ENCODE measurements at regions not wholly inside any gene's neighbourhood (a gene's known extent, or its start where the extent isn't known, plus 50 kb on each side); places are given as distances from the start of the nearest gene placed in this dataset.
A peak's percentile ranks its signal among the peaks of the same experiment; 100 is the strongest.

- Histone ChIP-seq H3K4me3 (ENCODE audit: low read length) (peak overlapping the region; percentile 17), H2AFZ (ENCODE audit: low read depth, low read length) (no peak overlapping the region), H3K9me3 (ENCODE audit: low read length) (no peaks in the 10 kb centered on the region), H3K27ac (ENCODE audit: low read length) (peak overlapping the region; percentile 52), H4K20me1 (ENCODE audit: insufficient read depth) (no peaks in the 10 kb centered on the region), H3K27me3 (ENCODE audit: insufficient read depth, low read depth, low read length) (no peaks in the 10 kb centered on the region), H3K79me2 (replicated peaks; ENCODE audit: insufficient read depth, low read length) (no peaks in the 10 kb centered on the region), H3K36me3 (ENCODE audit: insufficient read depth, low read length) (no peaks in the 10 kb centered on the region), H3F3A (ENCODE audit: insufficient read depth, low read length, poor library complexity, severe bottlenecking) (no peaks in the 10 kb centered on the region), H3K9ac (ENCODE audit: low read length) (peak overlapping the region; percentile 36), H3K9me2 (ENCODE audit: insufficient read depth, low read length) (no peaks in the 10 kb centered on the region), H3K4me2 (ENCODE audit: low read length) (no peak overlapping the region)
- peak; percentile 38 for TF ChIP-seq MXI1 (conservative IDR thresholded peaks at IDR 0.05; ENCODE audit: poor library complexity, severe bottlenecking)
- no peak for TF ChIP-seq EZH2 (IDR thresholded peaks at IDR 0.05; ENCODE audit: borderline replicate concordance, insufficient read depth, low read length, poor library complexity, severe bottlenecking)
- peak; percentile 39 for TF ChIP-seq REST (IDR thresholded peaks at IDR 0.05; ENCODE audit: borderline replicate concordance)
- peak; percentile 57 for TF ChIP-seq EP300 (conservative IDR thresholded peaks at IDR 0.05; ENCODE audit: poor library complexity, severe bottlenecking)
- no peak for TF ChIP-seq TAF1 (IDR thresholded peaks at IDR 0.05; ENCODE audit: low read depth)
- peak; percentile 81 for TF ChIP-seq SMC3 (conservative IDR thresholded peaks at IDR 0.05; ENCODE audit: poor library complexity)
- TF ChIP-seq CTCF (IDR thresholded peaks at IDR 0.05; ENCODE audit: poor library complexity, severe bottlenecking): peak; percentile 80
- peak; percentile 64 for TF ChIP-seq POLR2AphosphoS5 (IDR thresholded peaks at IDR 0.05)
- TF ChIP-seq RAD21 (conservative IDR thresholded peaks at IDR 0.05): peak; percentile 77
These were observed 78.4 kb upstream of the RASGRF1 start for GRCh38 chr15:79168922-79169456.

- TF ChIP-seq POLR2AphosphoS5 (IDR thresholded peaks at IDR 0.05): no peak
- TF ChIP-seq RAD21 (conservative IDR thresholded peaks at IDR 0.05): no peak
- TF ChIP-seq EZH2 (IDR thresholded peaks at IDR 0.05; ENCODE audit: borderline replicate concordance, insufficient read depth, low read length, poor library complexity, severe bottlenecking): no peak
- no peak for TF ChIP-seq SMC3 (conservative IDR thresholded peaks at IDR 0.05; ENCODE audit: poor library complexity)
- no peak for TF ChIP-seq TAF1 (IDR thresholded peaks at IDR 0.05; ENCODE audit: low read depth)
- TF ChIP-seq REST (IDR thresholded peaks at IDR 0.05; ENCODE audit: borderline replicate concordance): no peak
- no peak for TF ChIP-seq CTCF (IDR thresholded peaks at IDR 0.05; ENCODE audit: poor library complexity, severe bottlenecking)
- no peak for TF ChIP-seq MXI1 (conservative IDR thresholded peaks at IDR 0.05; ENCODE audit: poor library complexity, severe bottlenecking)
- no peak for TF ChIP-seq EP300 (conservative IDR thresholded peaks at IDR 0.05; ENCODE audit: poor library complexity, severe bottlenecking)
- no peaks in the 10 kb centered on the region for H3K36me3 ChIP-seq (ENCODE audit: insufficient read depth, low read length)
- H3K27me3 ChIP-seq (ENCODE audit: insufficient read depth, low read depth, low read length): no peaks in the 10 kb centered on the region
- H3F3A ChIP-seq (ENCODE audit: insufficient read depth, low read length, poor library complexity, severe bottlenecking): no peaks in the 10 kb centered on the region
- no peak overlapping the region for H3K9ac ChIP-seq (ENCODE audit: low read length)
- H2AFZ ChIP-seq (ENCODE audit: low read depth, low read length): no peak overlapping the region
- H3K4me2 ChIP-seq (ENCODE audit: low read length): no peak overlapping the region
- H3K9me2 ChIP-seq (ENCODE audit: insufficient read depth, low read length): no peaks in the 10 kb centered on the region
- H4K20me1 ChIP-seq (ENCODE audit: insufficient read depth): no peaks in the 10 kb centered on the region
- no peak overlapping the region for H3K27ac ChIP-seq (ENCODE audit: low read length)
- H3K9me3 ChIP-seq (ENCODE audit: low read length): no peaks in the 10 kb centered on the region
- no peak overlapping the region for H3K4me3 ChIP-seq (ENCODE audit: low read length)
- no peaks in the 10 kb centered on the region for H3K79me2 ChIP-seq (replicated peaks; ENCODE audit: insufficient read depth, low read length)
These were observed 77.2 kb upstream of the RASGRF1 start for GRCh38 chr15:79167776-79168175.

Data from neural cell (in vitro differentiated cells).